Effector memory CD4-positive, alpha-beta T cell (primary cell): ENCODE measurements at regions not wholly inside any gene's neighbourhood (a gene's known extent, or its start where the extent isn't known, plus 50 kb on each side); places are given as distances from the start of the nearest gene placed in this dataset.
"Not testable (repeated sequence)": the region's sequence is repeated elsewhere in the genome, so short reads cannot be mapped to it uniquely, and the experiment has no call there.

ENCODE experiments used
- DNase-seq, 3 donors: peaks; one replicate each; pipeline ENCODE4 v3.0.0-alpha.2; 2020
- H3K27ac ChIP-seq: 2 replicates; pipeline ENCODE4 v1.7.0; 2013; ENCODE audit warnings: mild to moderate bottlenecking, low read length, moderate library complexity; ENCODE audit not compliant: insufficient read depth, poor library complexity, severe bottlenecking
- H3K27me3 ChIP-seq: replicated peaks from 2 replicates; pipeline ENCODE4 v1.7.0; 2013; ENCODE audit warnings: mild to moderate bottlenecking, low read length; ENCODE audit not compliant: insufficient read depth, control insufficient read depth, poor library complexity, severe bottlenecking
- H3K36me3 ChIP-seq: 2 replicates; pipeline ENCODE4 v1.7.0; 2013; ENCODE audit warnings: mild to moderate bottlenecking, low read length, moderate library complexity; ENCODE audit not compliant: control insufficient read depth, insufficient read depth
- H3K4me1 ChIP-seq: 2 replicates; pipeline ENCODE4 v1.7.0; 2013; ENCODE audit warnings: low read length, mild to moderate bottlenecking; ENCODE audit not compliant: control insufficient read depth, insufficient read depth, poor library complexity, severe bottlenecking
- H3K4me3 ChIP-seq: 2 replicates; pipeline ENCODE4 v1.7.0; 2013; ENCODE audit warnings: low read length, low read depth, mild to moderate bottlenecking; ENCODE audit not compliant: insufficient read depth, poor library complexity, severe bottlenecking
- H3K9me3 ChIP-seq: 2 replicates; pipeline ENCODE4 v1.7.0; 2013; ENCODE audit warnings: mild to moderate bottlenecking, low read length, moderate library complexity; ENCODE audit not compliant: control insufficient read depth

GRCh38 chr11:115616971-115617370 is 112.8 kb upstream of the CADM1 start:
- H3K27me3 ChIP-seq = no peaks in the 10 kb centered on the region
- H3K4me3 ChIP-seq = no peak overlapping the region
- no peaks in the 10 kb centered on the region for H3K4me1 ChIP-seq
- H3K36me3 ChIP-seq = no peaks in the 10 kb centered on the region
- H3K27ac ChIP-seq = no peak overlapping the region
- no peaks in the 10 kb centered on the region for H3K9me3 ChIP-seq
- no peak for DNase-seq

GRCh38 chr11:115613986-115614632 is 109.9 kb upstream of the CADM1 start:
- Histone ChIP-seq H3K27me3 (no peaks in the 10 kb centered on the region), H3K4me3 (no peak overlapping the region)
- no peak for DNase-seq

GRCh38 chr11:115613004-115613403 is 108.8 kb upstream of the CADM1 start:
- no peak overlapping the region for H3K4me3 ChIP-seq
- no peaks in the 10 kb centered on the region for H3K27me3 ChIP-seq
- DNase-seq = no peak
- no peaks in the 10 kb centered on the region for H3K9me3 ChIP-seq
- no peaks in the 10 kb centered on the region for H3K4me1 ChIP-seq
- H3K36me3 ChIP-seq = no peaks in the 10 kb centered on the region
- no peak overlapping the region for H3K27ac ChIP-seq

More at GRCh38 chr11:115613986-115614632, 109.9 kb upstream of the CADM1 start:
- Histone ChIP-seq H3K9me3 (no peaks in the 10 kb centered on the region), H3K36me3 (no peaks in the 10 kb centered on the region), H3K27ac (no peak overlapping the region), H3K4me1 (no peaks in the 10 kb centered on the region)

GRCh38 chr11:115612046-115612730 is 108.0 kb upstream of the CADM1 start:
- Histone ChIP-seq H3K9me3 (no peaks in the 10 kb centered on the region), H3K4me1 (no peaks in the 10 kb centered on the region), H3K36me3 (no peaks in the 10 kb centered on the region), H3K27me3 (no peaks in the 10 kb centered on the region), H3K4me3 (no peak overlapping the region), H3K27ac (no peak overlapping the region)
- no peak for DNase-seq

GRCh38 chr11:115611343-115611742 is 107.1 kb upstream of the CADM1 start:
- Histone ChIP-seq H3K36me3 (no peaks in the 10 kb centered on the region), H3K27ac (no peak overlapping the region), H3K4me1 (no peaks in the 10 kb centered on the region), H3K4me3 (no peak overlapping the region), H3K9me3 (no peaks in the 10 kb centered on the region), H3K27me3 (no peaks in the 10 kb centered on the region)
- no peak for DNase-seq

- no peaks in the 10 kb centered on the region for H3K4me1 ChIP-seq
- no peaks in the 10 kb centered on the region for H3K27me3 ChIP-seq
- no peak overlapping the region for H3K4me3 ChIP-seq
- H3K9me3 ChIP-seq = no peaks in the 10 kb centered on the region
- no peak for DNase-seq
- no peaks in the 10 kb centered on the region for H3K36me3 ChIP-seq
- no peak overlapping the region for H3K27ac ChIP-seq
Observed at GRCh38 chr11:115610908-115611307, 106.7 kb upstream of the CADM1 start.

GRCh38 chr11:115610234-115610633 is 106.0 kb upstream of the CADM1 start:
- not testable (repeated sequence) for H3K36me3 ChIP-seq, H3K27ac ChIP-seq, H3K4me3 ChIP-seq, H3K4me1 ChIP-seq, H3K9me3 ChIP-seq, H3K27me3 ChIP-seq, DNase-seq

- Histone ChIP-seq H3K4me3 (no peak overlapping the region), H3K4me1 (no peaks in the 10 kb centered on the region), H3K36me3 (no peaks in the 10 kb centered on the region), H3K27ac (no peak overlapping the region), H3K27me3 (no peaks in the 10 kb centered on the region), H3K9me3 (no peaks in the 10 kb centered on the region)
- no peak for DNase-seq
Observed at GRCh38 chr11:115608976-115609375, 104.8 kb upstream of the CADM1 start.

- Histone ChIP-seq H3K27ac (no peak overlapping the region), H3K27me3 (no peaks in the 10 kb centered on the region), H3K9me3 (no peaks in the 10 kb centered on the region), H3K4me3 (no peak overlapping the region), H3K4me1 (no peaks in the 10 kb centered on the region), H3K36me3 (no peaks in the 10 kb centered on the region)
- DNase-seq = no peak
Observed at GRCh38 chr11:115607621-115608221, 103.5 kb upstream of the CADM1 start.

- no peak overlapping the region for H3K4me3 ChIP-seq
- no peaks in the 10 kb centered on the region for H3K27me3 ChIP-seq
- no peak overlapping the region for H3K27ac ChIP-seq
- H3K4me1 ChIP-seq = no peaks in the 10 kb centered on the region
- no peak for DNase-seq
- no peaks in the 10 kb centered on the region for H3K36me3 ChIP-seq
- no peaks in the 10 kb centered on the region for H3K9me3 ChIP-seq
Observed at GRCh38 chr11:115606498-115607220, 102.4 kb upstream of the CADM1 start.
